Tibial nerve (tissue), 4 donors: ENCODE measurements at regions not wholly inside any gene's neighbourhood (a gene's known extent, or its start where the extent isn't known, plus 50 kb on each side); places are given as distances from the start of the nearest gene placed in this dataset.
"Not testable (repeated sequence)": the region's sequence is repeated elsewhere in the genome, so short reads cannot be mapped to it uniquely, and the experiment has no call there.

Source experiments
- EP300 ChIP-seq, 2 donors: sonication (generic); formaldehyde crosslinking; IDR thresholded peaks; one replicate each; pipeline ENCODE4 v1.6.1; 2017; ENCODE audit warnings: antibody characterized with exemption in 2 of 2, mild to moderate bottlenecking in 1 of 2
- POLR2A ChIP-seq, 2 donors: fragments of 450-650 bp; IDR thresholded peaks; one replicate each; pipeline ENCODE4 v1.6.1; 2017; ENCODE audit warnings: antibody characterized with exemption in 2 of 2, mild to moderate bottlenecking in 2 of 2, moderate library complexity in 2 of 2
- TF ChIP-seq, protein P1 (sequence below), 5 experiments: fragments of 200-600 bp in 3 of 5; fragments of 450-650 bp in 2 of 5; sonication (generic) in 3 of 5; IDR thresholded peaks; one replicate each; pipeline ENCODE4 v1.5.1; 2016 to 2019; ENCODE audit warnings: antibody characterized with exemption in 5 of 5, mild to moderate bottlenecking in 3 of 5, moderate library complexity in 2 of 5

DNA sequence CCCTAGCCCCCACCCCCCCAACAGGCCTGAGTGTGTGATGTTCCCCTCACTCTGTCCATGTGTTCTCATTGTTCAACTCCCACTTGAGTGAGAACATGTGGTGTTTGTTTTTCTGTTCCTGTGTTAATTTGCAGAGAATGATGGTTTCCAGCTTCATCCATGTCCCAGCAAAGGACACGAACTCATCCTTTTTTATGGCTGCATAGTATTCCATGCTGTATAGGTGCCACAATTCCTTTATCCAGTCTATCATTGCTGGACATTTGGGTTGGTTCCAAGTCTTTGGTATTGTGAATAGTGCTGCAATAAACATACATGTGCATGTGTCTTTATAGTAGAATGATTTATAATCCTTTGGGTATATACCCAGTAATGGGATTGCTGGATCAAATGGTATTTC is 175.1 kb upstream of the FST start:
- not testable (repeated sequence) for TF ChIP-seq EP300, POLR2A (IDR thresholded peaks at IDR 0.05)
- TF ChIP-seq, protein P1, sequence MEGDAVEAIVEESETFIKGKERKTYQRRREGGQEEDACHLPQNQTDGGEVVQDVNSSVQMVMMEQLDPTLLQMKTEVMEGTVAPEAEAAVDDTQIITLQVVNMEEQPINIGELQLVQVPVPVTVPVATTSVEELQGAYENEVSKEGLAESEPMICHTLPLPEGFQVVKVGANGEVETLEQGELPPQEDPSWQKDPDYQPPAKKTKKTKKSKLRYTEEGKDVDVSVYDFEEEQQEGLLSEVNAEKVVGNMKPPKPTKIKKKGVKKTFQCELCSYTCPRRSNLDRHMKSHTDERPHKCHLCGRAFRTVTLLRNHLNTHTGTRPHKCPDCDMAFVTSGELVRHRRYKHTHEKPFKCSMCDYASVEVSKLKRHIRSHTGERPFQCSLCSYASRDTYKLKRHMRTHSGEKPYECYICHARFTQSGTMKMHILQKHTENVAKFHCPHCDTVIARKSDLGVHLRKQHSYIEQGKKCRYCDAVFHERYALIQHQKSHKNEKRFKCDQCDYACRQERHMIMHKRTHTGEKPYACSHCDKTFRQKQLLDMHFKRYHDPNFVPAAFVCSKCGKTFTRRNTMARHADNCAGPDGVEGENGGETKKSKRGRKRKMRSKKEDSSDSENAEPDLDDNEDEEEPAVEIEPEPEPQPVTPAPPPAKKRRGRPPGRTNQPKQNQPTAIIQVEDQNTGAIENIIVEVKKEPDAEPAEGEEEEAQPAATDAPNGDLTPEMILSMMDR (IDR thresholded peaks at IDR 0.05) = not testable (repeated sequence)
